GM21717 (cell line): ENCODE measurements at regions not wholly inside any gene's neighbourhood (a gene's known extent, or its start where the extent isn't known, plus 50 kb on each side); places are given as distances from the start of the nearest gene placed in this dataset.
"Not testable (repeated sequence)": the region's sequence is repeated elsewhere in the genome, so short reads cannot be mapped to it uniquely, and the experiment has no call there.

ENCODE experiments used
- ATAC-seq: cut with Tn5 transposase; IDR thresholded peaks from one replicate; pipeline ENCODE4 v1.9.1; 2021; ENCODE audit warnings: mild to moderate bottlenecking, moderate library complexity; ENCODE audit not compliant: unreplicated experiment

DNA sequence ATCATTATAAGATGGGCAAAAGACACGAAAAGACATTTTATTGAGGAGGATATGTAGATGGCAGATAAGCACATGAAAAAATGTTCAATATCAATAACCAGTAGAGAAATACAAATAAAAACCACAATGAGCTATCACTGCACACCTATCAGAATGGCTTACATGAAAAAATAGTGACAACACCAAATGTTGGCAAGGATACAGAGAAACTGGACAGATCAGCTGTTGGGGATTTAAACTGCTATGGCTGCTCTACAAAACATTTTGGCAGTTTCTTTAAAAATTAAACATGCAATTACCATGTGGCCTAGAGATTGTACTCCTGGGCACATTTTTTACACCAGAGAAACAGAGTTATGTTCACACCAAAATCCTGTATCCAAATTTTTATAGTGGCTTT is 172.7 kb upstream of the TENT5A start:
- ATAC-seq: no peak

DNA sequence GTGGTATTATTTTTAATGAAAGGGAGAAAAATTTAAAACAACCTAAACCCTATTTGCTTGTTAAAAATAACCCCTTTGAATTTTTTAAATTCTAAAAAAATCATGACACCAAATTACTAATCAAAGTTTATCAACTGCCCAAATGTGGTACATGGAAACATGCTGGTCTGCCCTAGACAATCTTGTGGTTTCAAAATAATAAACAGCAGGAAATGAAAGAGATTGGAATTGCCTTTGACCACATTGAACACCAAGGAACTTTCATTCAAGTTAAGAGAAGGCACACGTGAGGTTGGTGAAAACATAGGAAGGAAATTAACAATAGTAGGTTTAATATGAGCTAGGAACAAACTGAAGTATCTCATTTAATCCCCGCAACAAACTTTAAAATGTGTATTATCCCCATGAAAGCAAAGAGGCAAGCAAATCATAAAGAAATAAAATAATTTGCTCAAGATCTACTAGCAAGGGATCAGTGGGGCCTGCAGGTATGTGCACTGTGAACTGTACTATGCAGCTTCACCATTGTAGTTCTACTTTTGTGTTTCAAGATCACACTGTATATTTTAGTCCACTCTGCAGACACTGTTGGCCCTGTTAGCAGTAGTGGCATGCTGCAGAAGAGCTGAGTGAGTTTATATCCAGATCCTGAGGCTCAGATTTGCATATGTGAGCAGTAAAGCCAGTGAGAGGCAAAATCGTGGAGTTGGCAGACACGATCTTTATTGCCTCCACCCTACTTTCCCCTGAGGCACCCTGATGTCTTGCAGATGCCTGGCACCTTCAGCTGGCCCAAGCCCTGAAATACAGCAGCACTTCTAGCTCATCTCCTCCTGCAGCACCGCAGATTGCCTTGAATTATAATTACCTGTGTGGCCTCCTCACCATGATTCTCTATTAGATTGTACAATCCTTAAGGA is 157.8 kb upstream of the TENT5A start:
- no peak for ATAC-seq

DNA sequence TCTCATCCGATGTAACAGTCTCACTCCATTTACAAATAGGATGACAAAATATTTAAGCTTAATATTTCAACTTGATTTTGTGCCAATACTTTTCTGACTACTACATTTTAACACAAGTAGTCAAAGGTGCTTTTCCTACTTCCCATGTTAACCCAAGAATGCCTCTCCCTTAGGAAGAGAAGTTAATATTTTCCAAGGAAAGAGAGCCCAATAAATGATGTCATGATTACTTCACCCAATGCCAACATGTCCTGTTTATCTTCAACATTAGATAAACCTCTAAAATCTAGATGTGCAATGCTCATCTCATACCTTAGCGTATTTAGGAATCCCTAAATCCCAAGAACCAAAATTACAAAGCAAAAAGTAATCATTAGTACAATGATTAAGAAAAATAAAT is 156.7 kb upstream of the TENT5A start:
- ATAC-seq: no peak

- peak; percentile 53 for ATAC-seq
These were observed 154.3 kb upstream of the TENT5A start for GRCh38 chr6:81906709-81907204.

GRCh38 chr6:81906041-81906440 is 153.6 kb upstream of the TENT5A start:
- ATAC-seq: no peak

DNA sequence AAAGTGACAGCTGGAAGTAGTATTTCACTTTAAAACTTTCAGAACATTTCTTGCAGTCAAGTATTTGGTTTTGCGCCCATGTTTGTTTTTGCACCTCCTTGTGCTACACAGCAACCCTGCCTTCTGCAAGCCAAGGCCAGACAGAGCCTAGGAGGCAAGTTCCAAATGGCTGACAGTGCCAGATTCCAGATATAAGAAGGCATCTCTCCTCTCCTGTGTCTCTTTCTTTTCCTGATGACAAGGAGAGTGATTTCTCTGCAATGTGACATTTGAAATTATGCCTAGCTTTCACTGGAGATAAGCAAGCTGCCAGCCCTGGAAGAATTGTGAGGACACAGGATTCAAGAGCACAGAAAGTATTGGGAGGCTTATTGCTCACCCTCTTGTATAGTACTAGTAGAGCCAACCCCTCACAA is 149.1 kb upstream of the TENT5A start:
- no peak for ATAC-seq

DNA sequence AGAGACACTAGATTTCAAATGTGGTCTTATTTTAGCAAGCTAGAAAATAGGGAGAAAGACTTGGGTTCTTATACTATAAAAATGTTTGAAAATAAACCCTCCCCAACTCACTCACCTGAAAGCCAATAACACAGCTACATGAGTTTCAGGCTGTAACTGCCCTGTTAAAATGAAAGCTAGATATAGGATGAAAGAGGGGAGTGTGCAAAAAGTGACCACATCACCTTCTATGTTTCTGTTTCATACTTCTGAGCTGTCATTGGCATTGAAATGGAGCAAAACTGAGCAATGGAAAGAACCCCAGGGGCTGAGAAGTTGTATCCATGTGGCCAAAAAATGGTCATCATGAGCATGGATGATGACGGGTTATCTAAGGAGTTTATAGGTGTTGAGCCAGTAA is 148.1 kb upstream of the TENT5A start:
- peak; percentile 82 for ATAC-seq

GRCh38 chr6:81897793-81898192 is 145.3 kb upstream of the TENT5A start:
- no peak for ATAC-seq

DNA sequence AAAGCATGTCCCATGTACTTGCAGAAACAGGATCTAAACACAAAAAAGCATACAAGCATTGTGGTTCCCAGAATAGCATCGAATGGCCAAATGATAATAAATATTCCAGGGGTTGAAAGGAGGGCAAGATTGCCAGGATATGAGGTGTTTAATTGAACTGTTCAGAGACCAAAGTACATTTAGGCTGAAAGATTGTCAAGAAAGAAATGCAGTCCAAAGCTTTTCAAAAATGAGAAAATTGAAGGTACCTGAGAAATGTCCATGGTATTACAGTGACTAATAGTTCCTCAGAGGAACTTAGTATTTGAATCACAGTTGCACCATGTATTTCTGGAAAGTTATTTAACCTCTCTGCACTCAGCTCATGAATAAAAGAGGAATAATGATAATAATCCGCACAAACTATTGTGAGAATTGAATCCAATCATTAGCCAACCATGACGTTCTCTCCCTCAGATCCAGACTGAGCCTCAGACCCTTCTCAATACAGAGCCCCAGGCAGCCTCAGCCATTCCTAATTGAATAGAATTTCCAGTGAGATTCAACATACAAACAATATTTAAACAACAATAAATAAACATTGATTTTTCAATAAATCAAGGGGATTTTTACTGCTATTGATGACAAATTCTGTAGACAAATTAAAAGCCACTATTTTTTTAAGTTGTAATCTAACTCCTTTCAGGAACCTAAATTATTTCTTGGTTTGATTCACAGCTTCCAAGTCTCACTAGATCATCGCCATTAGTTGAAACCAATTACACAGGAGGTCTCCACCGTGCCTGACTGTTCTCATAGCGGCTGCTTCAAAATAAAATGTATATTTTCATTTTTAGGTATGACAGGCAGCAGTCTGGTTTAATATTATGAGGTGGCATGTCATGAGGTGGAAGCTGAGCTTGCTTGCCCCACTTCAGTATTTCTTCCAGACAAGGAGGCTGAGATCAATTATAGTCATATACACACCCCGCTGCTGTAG is 144.3 kb upstream of the TENT5A start:
- no peak for ATAC-seq

DNA sequence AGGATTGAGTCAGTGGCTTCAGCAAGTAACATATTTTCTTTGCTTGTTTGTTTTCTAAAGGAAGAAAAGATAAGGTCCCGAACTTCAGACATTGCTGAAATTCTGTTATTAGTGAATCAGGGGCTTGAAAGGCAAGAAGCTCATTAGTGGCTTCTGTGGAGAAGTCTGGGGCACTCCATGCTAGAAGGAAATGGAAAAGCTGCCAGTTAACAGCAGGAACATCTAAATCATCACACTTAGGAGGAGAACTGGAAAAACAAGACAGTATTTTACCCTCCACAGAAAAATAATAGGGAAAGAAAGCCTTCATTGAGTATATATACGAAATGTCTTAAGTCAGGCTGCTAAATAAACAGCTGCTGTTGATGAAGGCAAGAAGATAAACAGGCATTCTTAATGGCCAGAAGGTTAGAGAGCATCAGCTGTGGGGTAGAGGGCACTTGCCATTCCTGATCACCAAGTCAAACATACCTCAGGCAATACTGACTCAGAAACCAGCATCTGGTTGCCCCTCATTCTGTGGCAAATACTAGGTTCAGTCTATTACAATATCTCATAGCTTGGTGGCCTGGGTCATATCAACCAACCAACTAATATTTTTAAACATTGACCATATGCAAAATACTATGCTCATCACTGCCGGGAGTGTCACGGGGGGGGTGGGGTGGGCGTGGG is 143.2 kb upstream of the TENT5A start:
- no peak for ATAC-seq

GRCh38 chr6:81894788-81895271 is 142.3 kb upstream of the TENT5A start:
- ATAC-seq: no peak

DNA sequence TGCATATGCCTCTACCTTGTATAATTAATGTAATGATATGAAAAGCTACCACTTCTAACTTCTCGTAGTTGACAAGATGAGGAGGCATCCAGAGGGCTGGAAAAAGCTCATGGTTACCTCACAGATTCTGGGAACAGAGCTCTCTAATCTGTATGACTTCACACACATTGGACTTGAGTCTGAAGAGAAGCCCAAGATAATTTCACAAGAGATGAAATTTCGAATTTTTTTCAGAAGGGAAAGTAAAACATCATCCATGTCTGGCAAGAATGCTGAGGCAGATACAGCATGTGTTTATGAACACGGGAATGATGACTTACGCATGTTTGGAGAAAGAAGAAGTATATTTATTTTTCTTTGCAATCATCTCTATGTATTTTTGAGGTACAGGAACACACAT is 141.8 kb upstream of the TENT5A start:
- no peak for ATAC-seq

- ATAC-seq: no peak
These were observed 140.4 kb upstream of the TENT5A start for GRCh38 chr6:81892891-81893290.

DNA sequence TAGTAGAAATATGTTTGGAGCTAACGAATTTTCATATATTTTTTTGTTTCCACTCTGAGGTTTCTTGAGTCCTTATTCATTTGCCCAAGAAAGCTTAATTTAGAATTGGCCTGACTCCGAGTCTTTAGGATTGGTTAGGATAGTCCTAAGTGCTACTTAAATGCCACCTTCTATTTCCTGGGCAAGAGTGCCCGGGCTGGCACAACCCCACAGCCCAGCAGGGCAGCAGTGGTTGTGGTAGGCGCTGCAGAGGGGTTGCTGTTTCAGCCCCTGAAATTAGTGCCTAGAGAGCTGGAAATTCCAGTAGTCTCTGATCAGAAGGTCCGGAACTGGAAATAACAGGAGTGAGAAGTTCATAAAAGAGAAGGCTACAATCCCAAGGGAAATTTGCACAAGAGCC is 139.4 kb upstream of the TENT5A start:
- no peak for ATAC-seq

DNA sequence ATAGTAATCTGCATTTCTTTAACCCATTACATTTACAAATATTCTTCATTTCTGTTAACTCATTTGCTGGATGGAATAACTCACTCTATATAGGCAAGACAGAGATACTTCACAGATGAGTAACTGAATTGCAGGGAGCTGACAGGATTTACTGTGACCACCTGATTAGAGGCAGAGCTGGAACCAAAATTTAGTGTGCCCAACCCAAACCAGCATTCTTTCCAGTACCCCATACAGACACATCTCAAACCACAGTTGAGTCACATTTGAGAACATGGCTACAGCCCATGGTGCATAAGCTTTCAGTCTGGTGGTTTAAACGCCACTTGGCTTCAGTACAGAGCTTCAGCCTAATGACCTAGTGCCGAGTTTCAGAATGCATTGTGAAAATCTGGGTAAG is 138.4 kb upstream of the TENT5A start:
- no peak for ATAC-seq

- ATAC-seq: no peak
These were observed 137.0 kb upstream of the TENT5A start for GRCh38 chr6:81889377-81890053.

- ATAC-seq: not testable (repeated sequence)
These were observed 134.4 kb upstream of the TENT5A start for GRCh38 chr6:81886909-81887308.

DNA sequence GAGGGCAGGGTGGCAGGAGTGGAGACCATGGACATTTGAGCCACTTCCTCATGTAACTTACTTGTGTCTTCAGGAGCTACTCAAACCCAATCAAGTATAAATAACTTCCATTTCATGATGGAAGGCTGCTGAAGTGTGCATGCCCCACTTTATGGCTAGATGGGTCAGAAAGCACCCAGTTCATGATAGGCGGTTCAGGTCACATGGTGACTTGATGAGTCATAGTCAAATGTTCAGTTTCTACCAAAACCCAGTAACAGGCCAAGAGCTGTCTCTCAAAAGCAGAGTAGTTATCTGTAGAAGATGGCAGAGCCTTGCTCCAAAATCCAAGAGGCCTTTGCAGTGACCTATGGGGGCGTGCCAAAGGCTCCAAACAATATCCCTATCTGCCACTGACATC is 133.7 kb upstream of the TENT5A start:
- no peak for ATAC-seq

GRCh38 chr6:81881660-81882059 is 129.2 kb upstream of the TENT5A start:
- no peak for ATAC-seq

- ATAC-seq: no peak
These were observed 126.0 kb upstream of the TENT5A start for GRCh38 chr6:81878479-81878878.
